Endothelial cell of hepatic sinusoid (primary cell): ENCODE measurements at regions not wholly inside any gene's neighbourhood (a gene's known extent, or its start where the extent isn't known, plus 50 kb on each side); places are given as distances from the start of the nearest gene placed in this dataset.
"Not testable (repeated sequence)": the region's sequence is repeated elsewhere in the genome, so short reads cannot be mapped to it uniquely, and the experiment has no call there.

Experiments
- in situ Hi-C: cut with HindIII; loops from 2 replicates; pipeline ENCODE4 v1.10.0; 2017; ENCODE audit warnings: low sequenced_read_pairs

DNA sequence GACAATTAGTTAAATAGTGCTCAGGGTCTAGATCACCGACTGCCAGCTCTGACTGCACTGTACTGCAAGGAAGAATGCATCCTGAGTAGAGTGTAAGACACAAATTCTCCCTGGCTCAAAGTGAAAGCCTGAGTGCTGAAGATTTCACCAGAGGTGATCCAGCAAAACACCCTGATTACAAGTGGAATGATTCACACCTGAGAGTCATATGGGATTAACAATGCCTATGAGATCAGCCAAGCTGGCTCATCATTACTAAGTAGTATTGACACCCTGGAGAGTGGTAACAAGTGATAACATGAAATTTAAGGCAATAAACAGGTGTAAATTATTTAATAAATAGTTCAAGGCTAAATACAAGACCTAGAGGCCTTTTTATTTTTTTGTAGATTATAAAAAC, 403.8 kb upstream of the PRR20A start:
- in situ Hi-C loops, result no loop called here

DNA sequence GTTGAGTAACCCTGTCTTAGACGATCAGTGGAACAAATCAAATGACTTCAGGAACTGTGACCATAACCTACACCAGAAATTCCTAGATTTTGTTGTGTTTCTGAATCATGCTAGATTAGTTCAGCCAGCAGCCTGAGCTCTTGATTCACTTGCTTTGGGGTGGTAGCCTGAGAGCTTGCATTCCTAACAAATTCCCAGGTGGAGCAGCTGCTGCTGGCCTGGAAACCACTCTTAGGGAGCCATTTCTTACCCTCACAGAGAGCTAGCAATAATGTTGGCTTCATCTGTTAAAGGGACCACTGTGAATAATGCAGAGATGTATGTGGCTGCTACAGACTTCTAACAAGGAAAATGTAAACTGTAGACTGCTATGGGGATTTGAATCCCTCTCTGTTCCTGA, 388.1 kb upstream of the PRR20A start:
- in situ Hi-C loops, result no loop called here

- in situ Hi-C loops, result no loop called here
These were observed 385.4 kb upstream of the PRR20A start for GRCh38 chr13:56755181-56755935.

DNA sequence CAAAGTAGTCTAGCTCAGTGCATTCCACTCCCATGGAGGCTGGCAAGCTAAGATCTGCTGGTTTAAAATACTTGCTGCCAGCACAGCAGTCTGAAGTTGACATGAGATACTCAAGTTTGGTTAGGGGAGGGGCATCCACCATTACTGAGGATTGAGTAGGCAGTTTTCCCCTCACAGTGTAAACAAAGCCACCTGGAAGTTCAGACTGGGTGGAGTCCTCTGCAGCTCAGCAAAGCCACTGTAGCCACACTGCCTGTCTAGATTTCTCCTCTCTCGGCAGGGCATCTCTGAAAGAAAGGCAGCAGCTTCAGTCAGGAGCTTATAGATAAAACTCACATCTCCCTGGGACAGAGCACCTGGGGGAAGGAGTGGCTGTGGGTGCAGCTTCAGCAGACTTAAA, 377.4 kb upstream of the PRR20A start:
- in situ Hi-C loops, result not testable (repeated sequence)

- in situ Hi-C loops, result no loop called here
These were observed 367.6 kb upstream of the PRR20A start for GRCh38 chr13:56773148-56773547.

DNA sequence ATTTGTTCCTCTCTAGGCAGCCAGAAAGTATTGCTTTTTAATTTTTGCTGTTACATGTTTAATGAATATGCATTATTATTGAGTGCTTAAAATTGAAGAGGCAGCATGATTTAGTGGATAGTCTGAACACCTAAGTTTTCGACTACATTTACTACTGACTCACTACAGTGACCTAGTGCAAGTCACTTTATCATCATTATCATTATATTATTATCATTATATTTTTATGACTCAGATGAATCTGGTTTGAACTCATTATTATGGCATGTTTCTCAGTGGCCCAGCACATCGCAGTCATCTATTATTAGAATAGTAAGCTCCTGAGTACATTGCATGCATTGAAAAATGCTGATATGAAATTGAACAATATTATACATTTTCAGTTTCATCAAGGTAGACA, 351.2 kb upstream of the PRR20A start:
- in situ Hi-C loops, result no loop called here

GRCh38 chr13:56837161-56837560, 303.6 kb upstream of the PRR20A start:
- in situ Hi-C loops, result no loop called here

- in situ Hi-C loops, result no loop called here
These were observed 289.9 kb upstream of the PRR20A start for GRCh38 chr13:56850852-56851251.

GRCh38 chr13:56861476-56861875, 279.2 kb upstream of the PRR20A start:
- in situ Hi-C loops, result no loop called here

GRCh38 chr13:56864451-56864850, 276.3 kb upstream of the PRR20A start:
- in situ Hi-C loops, result no loop called here

DNA sequence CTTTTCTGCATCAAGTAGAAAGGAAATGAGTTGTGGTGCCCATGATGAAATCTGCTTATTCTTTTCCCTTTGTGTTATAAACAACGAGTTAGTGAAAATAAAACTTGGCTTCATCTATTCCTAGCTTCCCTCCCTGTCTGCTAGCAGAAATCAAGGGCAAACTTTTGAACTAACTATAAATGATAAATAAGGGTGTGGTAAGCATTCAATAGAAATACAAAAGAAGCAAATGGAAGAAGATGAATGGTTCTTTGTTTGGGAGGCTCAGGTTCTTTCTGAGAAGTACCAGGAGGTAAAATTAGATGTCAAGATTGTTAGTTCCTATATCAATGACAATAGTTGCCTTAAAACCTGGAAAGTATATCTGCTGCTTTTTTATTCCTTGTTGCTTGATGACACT, 275.3 kb upstream of the PRR20A start:
- in situ Hi-C loops, result no loop called here

- in situ Hi-C loops, result no loop called here
These were observed 271.0 kb upstream of the PRR20A start for GRCh38 chr13:56869671-56870070.

GRCh38 chr13:56886398-56886797, 254.3 kb upstream of the PRR20A start:
- in situ Hi-C loops, result no loop called here

DNA sequence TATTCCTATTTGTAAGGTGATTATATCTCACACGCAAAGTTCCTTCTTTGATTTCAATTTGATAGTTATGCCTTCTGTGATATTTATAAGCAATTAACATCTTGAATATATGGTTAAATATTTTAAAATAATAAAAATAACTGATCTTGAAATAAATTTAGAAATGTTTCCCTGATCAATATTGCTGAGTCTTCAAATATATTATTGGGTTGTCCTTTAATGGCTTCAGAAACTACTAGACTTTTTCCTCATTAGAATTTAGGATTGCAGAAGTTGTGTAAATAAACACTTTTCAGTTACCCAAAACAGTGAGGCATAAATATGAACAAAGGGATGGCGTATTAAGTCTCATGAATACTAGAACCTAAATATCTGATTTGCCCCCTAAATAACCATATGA, 252.3 kb upstream of the PRR20A start:
- in situ Hi-C loops, result no loop called here

GRCh38 chr13:56893843-56894242, 246.9 kb upstream of the PRR20A start:
- in situ Hi-C loops, result no loop called here

DNA sequence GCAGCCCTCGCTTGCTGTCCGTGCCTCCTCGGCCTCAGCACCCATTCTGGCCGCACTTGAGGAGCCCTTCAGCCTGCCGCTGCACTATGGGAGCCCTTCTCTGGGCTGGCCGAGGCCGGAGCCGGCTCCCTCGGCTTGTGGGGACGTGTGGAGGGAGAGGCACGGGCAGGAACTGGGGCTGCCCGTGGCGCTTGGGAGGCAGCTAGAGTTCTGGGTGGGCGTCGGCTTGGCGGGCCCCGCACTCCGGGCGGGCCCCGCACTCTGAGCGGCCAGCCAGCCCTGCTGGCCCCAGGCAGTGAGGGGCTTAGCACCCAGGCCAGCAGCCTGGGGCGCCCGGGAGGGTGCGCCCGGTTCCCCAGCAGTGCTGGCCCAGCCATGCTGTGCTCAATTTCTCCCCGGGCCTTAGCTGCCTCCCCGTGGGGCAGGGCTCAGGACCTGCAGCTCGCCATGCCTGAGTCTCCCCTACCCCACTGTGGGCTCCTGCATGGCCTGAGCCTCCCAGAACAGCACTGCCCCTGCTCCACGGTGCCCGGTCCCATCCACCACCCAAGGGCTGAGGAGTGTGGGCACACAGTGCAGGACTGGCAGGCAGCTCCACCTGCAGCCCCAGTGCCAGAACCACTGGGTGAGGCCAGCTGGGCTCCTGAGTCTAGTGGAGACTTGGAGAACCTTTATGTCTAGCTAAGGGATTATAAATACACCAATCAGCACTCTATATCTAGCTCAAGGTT, 240.0 kb upstream of the PRR20A start:
- in situ Hi-C loops, result no loop called here

DNA sequence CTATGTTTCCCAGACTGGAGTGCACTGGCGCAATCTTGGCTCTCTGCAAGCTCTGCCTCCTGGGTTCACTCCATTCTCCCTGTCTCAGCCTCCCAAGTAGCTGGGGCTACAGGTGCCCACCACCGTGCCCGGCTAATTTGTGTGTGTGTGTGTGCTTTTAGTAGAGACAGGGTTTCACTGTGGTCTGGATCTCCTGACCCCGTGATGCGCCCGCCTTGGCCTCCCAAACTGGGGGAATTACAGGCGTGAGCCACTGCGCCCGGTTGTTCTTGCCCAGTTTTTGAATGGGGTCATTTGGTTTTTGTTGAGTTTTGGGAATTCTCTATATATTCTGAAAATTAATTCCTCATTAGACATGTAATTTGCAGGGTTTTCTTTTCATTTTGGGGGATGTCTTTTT, 238.4 kb upstream of the PRR20A start:
- in situ Hi-C loops, result no loop called here

DNA sequence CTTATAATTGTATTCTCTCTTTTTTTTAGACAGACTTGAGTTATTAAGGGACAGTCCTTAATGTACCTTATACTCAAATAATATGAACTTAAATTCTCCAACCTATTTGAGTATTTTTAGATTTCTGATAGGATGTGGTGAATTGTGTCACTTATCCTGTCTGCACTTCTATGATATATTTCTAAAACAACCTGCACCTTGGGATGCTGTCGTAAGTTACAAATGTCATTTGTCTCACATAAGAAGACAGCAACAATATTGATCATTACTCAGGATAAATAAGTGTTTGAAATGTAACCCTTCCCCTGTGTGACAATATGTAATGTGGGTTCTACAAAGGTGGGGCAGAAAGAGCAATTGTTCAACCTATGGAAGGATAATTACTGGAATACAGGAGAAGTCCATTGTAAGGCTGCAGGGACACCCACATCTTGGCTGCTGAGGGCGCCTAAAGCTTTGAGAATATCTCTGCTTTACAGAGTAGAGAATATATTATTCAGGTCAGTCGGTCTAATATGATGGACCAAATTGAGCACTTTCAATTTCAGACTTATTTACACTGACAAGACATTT, 236.9 kb upstream of the PRR20A start:
- in situ Hi-C loops, result no loop called here

- in situ Hi-C loops, result no loop called here
These were observed 233.8 kb upstream of the PRR20A start for GRCh38 chr13:56906909-56907308.

- in situ Hi-C loops, result no loop called here
These were observed 233.0 kb upstream of the PRR20A start for GRCh38 chr13:56907766-56908165.

- in situ Hi-C loops, result no loop called here
These were observed 230.7 kb upstream of the PRR20A start for GRCh38 chr13:56909896-56910600.

DNA sequence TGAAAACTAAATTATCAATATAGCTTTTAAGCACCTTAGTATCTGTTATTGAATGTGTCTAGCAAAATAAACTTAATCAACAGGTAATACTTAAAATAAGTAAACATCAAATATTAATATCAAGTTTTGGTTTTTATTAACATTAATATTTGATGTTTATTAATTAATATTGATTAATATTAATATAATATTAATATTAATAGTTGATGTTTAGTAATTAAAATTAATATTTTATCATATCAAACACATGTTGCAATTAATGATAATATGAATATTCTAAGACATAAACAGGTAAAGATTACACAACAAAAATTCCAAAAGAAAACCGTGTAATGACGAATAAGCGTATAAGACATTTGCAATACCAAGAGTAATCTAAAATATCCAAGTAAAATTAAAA, 222.8 kb upstream of the PRR20A start:
- in situ Hi-C loops, result no loop called here
